ENCODE measurements at regions not wholly inside any gene's neighbourhood (a gene's known extent, or its start where the extent isn't known, plus 50 kb on each side); places are given as distances from the start of the nearest gene placed in this dataset.

GRCh38 chrX:93466383-93466782 is 207.0 kb downstream of the NAP1L3 start:
- in situ Hi-C loops (cut with MboI) (no loop called here), intact Hi-C loops (cut with micrococcal nuclease; ENCODE audit: unreplicated experiment) (no loop called here)
- H3K4me2 ChIP-seq (ENCODE audit: control insufficient read depth, insufficient read depth) = no peak overlapping the region
- H3K4me3 ChIP-seq = no peak overlapping the region
- H3K4me1 ChIP-seq (ENCODE audit: control insufficient read depth, insufficient read depth, low read length) = no peaks in the 10 kb centered on the region
- H3K36me3 ChIP-seq (ENCODE audit: control insufficient read depth in 2 of 2, insufficient read depth in 2 of 2, low read length in 1 of 2) = no peaks in the 10 kb centered on the region
- H3K9ac ChIP-seq (ENCODE audit: control insufficient read depth, insufficient read depth, low read length) = no peak overlapping the region
- no peaks in the 10 kb centered on the region for H4K20me1 ChIP-seq (ENCODE audit: control insufficient read depth, insufficient read depth)
- 5% methylated on average over 1 of the region's 1 CpG for WGBS (ENCODE audit: insufficient coverage, insufficient replicate concordance, low lambda C conversion rate, missing lambda C conversion rate)
- DNase-seq (ENCODE audit: low read depth, low spot score) (no peak), ATAC-seq (no peak), FAIRE-seq (no peak)
- no peak overlapping the region for H3K27ac ChIP-seq (ENCODE audit: control insufficient read depth, insufficient read depth)
- no peak overlapping the region for H2AFZ ChIP-seq (ENCODE audit: control insufficient read depth, low read depth, low read length)
- H3K79me2 ChIP-seq (ENCODE audit: control insufficient read depth, insufficient read depth, low read length) = no peaks in the 10 kb centered on the region
- no peaks in the 10 kb centered on the region for H3K27me3 ChIP-seq (replicated peaks in 1 of 2; ENCODE audit: control insufficient read depth in 2 of 2, insufficient read depth in 2 of 2, low read length in 1 of 2)
- no peak for TF ChIP-seq SREBF2 (IDR thresholded peaks at IDR 0.05; ENCODE audit: low read length)
- no peak for TF ChIP-seq ATF3 (IDR thresholded peaks at IDR 0.05; ENCODE audit: borderline replicate concordance, extremely low read depth, low read depth, low read length)
- TF ChIP-seq, protein P1, sequence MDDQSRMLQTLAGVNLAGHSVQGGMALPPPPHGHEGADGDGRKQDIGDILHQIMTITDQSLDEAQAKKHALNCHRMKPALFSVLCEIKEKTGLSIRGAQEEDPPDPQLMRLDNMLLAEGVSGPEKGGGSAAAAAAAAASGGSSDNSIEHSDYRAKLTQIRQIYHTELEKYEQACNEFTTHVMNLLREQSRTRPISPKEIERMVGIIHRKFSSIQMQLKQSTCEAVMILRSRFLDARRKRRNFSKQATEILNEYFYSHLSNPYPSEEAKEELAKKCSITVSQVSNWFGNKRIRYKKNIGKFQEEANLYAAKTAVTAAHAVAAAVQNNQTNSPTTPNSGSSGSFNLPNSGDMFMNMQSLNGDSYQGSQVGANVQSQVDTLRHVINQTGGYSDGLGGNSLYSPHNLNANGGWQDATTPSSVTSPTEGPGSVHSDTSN (IDR thresholded peaks at IDR 0.05; ENCODE audit: insufficient replicate concordance, low read depth, low read length) = no peak
- TF ChIP-seq, protein P2, sequence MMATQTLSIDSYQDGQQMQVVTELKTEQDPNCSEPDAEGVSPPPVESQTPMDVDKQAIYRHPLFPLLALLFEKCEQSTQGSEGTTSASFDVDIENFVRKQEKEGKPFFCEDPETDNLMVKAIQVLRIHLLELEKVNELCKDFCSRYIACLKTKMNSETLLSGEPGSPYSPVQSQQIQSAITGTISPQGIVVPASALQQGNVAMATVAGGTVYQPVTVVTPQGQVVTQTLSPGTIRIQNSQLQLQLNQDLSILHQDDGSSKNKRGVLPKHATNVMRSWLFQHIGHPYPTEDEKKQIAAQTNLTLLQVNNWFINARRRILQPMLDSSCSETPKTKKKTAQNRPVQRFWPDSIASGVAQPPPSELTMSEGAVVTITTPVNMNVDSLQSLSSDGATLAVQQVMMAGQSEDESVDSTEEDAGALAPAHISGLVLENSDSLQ (IDR thresholded peaks at IDR 0.05) = no peak
- no peak for TF ChIP-seq ZNF274 (IDR thresholded peaks at IDR 0.05; ENCODE audit: insufficient read depth, insufficient read length)
- no peak for TF ChIP-seq SMAD1 (IDR thresholded peaks at IDR 0.05; ENCODE audit: low read depth, partially characterized antibody)
- no peak for TF ChIP-seq CEBPB (IDR thresholded peaks at IDR 0.05; ENCODE audit: borderline replicate concordance in 1 of 2, low read depth in 2 of 2, low read length in 2 of 2)
- TF ChIP-seq, protein P3, sequence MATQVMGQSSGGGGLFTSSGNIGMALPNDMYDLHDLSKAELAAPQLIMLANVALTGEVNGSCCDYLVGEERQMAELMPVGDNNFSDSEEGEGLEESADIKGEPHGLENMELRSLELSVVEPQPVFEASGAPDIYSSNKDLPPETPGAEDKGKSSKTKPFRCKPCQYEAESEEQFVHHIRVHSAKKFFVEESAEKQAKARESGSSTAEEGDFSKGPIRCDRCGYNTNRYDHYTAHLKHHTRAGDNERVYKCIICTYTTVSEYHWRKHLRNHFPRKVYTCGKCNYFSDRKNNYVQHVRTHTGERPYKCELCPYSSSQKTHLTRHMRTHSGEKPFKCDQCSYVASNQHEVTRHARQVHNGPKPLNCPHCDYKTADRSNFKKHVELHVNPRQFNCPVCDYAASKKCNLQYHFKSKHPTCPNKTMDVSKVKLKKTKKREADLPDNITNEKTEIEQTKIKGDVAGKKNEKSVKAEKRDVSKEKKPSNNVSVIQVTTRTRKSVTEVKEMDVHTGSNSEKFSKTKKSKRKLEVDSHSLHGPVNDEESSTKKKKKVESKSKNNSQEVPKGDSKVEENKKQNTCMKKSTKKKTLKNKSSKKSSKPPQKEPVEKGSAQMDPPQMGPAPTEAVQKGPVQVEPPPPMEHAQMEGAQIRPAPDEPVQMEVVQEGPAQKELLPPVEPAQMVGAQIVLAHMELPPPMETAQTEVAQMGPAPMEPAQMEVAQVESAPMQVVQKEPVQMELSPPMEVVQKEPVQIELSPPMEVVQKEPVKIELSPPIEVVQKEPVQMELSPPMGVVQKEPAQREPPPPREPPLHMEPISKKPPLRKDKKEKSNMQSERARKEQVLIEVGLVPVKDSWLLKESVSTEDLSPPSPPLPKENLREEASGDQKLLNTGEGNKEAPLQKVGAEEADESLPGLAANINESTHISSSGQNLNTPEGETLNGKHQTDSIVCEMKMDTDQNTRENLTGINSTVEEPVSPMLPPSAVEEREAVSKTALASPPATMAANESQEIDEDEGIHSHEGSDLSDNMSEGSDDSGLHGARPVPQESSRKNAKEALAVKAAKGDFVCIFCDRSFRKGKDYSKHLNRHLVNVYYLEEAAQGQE (IDR thresholded peaks at IDR 0.05; ENCODE audit: low read depth, low read length) = no peak
- TF ChIP-seq TBL1XR1 (IDR thresholded peaks at IDR 0.05; ENCODE audit: low read depth, low read length) = no peak
- no peak for TF ChIP-seq NR2C1 (IDR thresholded peaks at IDR 0.05)
- no peak for TF ChIP-seq JUNB (IDR thresholded peaks at IDR 0.05)
- no peak for TF ChIP-seq ZBED1 (IDR thresholded peaks at IDR 0.05; ENCODE audit: borderline replicate concordance)
- TF ChIP-seq WRNIP1 (IDR thresholded peaks at IDR 0.05; ENCODE audit: borderline replicate concordance, low read depth, low read length) = no peak
- ChIA-PET RAD21 (ENCODE audit: unreplicated experiment) (no interaction called here), POLR2A (no interaction called here), CTCF (no interaction called here), SMC1A (ENCODE audit: uncharacterized antibody, unreplicated experiment) (no interaction called here)
- BruUV-seq (replicated peaks) = no TSS peak
- no peaks in the 10 kb centered on the region for H3K9me3 ChIP-seq (replicated peaks; ENCODE audit: control insufficient read depth, insufficient read depth, low read length)

Data from GM12878 (cell line).